HG02852 (cell line): ENCODE measurements at regions not wholly inside any gene's neighbourhood (a gene's known extent, or its start where the extent isn't known, plus 50 kb on each side); places are given as distances from the start of the nearest gene placed in this dataset.
A peak's percentile ranks its signal among the peaks of the same experiment; 100 is the strongest.

Source experiments
- ATAC-seq: cut with Tn5 transposase; IDR thresholded peaks from one replicate; pipeline ENCODE4 v1.9.1; 2021; ENCODE audit warnings: mild to moderate bottlenecking, moderate library complexity; ENCODE audit not compliant: unreplicated experiment

DNA sequence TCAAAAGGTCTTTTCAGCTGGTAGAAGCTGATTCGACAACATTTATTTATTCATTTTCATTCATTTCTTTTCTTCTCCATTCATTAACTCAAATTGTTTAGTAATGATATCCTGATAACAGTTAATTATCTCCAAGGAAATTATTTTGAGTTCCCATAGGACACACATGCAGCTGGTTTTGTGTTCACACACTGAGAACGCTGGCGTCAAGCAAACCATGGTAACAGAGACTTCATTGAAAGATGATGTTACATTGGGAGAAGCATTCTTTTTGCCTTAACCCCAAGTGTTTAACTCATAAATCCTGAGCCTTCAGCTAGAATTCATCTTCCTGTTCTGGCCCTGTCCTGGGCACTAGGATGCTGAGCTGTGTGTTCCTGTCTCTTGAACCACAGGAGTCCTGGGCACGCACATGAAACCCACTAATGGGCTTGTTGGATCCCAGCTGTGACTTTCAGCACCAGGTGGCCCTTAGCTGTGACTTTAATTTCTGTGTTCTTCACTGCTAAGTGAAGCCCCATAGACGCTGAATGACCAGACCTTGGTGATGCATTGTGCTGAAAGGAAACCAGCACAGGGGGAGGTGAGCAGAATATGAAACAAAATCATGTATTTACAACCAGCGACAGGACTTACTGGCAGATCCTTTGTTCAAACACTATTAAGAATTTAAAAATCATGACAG lies 121.5 kb upstream of the PRSS58 start:
- ATAC-seq, result no peak

DNA sequence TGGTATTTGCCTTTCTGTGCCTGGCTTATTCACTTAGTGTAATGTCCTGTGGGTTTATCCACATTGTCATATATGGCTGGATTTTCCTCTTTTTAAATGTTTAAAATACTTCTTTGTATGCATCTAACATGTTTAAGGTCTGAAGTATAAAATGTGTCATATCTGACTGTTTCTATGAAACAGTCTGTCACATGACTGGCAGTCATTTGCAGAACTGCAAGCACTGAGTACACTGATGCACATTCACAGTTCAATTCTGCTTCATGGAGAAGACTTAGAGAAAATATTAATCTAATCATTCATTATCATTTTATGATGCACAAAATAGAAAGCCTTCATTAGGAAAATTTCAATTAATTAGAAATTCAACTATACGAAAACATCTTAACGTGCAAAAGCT lies 119.7 kb upstream of the PRSS58 start:
- no peak for ATAC-seq

DNA sequence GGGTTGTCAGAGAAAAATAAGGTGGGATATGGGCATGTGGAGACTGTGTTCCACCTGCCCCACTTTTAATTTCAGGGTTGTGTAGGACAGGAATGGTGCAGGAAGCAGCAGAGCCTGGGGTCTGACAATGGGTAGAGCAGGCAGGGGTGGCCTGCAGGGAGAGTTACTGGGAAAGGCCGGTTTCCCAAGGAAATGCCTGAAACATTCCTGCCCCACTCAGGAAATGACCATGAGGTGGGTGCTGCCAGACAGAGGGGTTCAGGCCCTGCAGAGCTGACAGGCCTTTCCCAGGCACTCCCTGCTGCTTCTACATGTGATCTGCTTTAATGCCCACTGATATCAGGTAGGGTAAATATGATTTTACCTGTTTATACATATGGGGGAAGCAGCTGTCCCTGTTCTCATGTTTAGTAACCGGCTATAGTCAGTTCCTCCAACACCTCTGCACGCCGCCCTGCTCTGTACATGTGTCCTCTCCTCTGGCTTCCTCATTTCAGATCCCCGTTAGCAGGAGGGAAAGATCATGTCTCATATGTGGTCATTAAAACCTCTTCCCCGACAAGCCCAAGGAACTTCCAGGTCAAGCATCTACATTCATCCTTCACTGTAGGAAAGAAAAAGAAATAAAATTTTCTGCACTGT lies 118.6 kb upstream of the PRSS58 start:
- no peak for ATAC-seq

DNA sequence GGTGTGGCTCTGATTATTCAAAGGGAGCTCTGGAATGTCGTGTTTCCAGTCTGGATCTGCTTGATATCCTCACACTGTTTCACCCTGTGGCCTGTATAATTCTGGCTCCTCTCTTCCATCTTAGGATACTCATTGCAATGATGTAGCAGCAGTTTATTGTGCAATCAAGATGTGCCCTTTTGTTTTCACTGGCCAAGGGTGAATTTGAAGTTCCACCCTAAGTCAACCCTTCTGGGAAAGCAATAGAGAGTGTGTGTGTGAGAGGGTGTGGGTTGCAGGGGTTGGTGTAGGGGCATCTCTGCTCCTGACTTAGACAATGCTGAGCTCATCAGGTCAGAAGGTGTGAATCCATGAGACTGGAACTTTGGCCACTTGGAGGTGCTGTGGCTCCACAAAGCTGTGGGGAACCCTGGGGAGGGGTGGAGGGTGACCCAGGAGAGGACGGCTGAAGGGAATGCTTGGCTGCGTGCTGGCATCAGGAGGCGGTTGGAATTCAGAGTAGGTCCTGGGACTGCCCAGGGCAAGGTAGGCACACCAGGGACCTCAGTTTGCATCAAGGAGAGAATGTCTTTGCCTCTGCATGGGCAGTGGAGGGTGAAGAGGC lies 118.0 kb upstream of the PRSS58 start:
- ATAC-seq, result no peak

DNA sequence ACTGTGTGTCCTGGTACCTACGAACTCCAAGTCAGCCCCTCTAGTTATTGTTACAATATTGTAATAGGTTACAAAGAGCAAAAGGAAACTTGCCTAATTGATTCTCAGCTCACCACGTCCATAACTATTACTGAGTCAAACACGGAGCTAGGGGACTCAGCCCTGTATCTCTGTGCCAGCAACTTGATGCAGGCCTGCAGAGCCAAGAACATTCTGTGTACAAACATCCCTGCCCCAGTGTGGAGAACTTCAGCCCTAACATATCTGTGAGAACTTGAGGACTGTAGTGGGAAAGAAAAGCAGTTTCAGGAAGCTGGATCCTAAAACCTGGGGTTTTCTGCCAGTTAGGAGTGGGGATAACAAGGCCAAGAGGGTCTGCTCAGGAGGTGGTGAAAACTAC lies 114.9 kb upstream of the PRSS58 start:
- ATAC-seq, result no peak

DNA sequence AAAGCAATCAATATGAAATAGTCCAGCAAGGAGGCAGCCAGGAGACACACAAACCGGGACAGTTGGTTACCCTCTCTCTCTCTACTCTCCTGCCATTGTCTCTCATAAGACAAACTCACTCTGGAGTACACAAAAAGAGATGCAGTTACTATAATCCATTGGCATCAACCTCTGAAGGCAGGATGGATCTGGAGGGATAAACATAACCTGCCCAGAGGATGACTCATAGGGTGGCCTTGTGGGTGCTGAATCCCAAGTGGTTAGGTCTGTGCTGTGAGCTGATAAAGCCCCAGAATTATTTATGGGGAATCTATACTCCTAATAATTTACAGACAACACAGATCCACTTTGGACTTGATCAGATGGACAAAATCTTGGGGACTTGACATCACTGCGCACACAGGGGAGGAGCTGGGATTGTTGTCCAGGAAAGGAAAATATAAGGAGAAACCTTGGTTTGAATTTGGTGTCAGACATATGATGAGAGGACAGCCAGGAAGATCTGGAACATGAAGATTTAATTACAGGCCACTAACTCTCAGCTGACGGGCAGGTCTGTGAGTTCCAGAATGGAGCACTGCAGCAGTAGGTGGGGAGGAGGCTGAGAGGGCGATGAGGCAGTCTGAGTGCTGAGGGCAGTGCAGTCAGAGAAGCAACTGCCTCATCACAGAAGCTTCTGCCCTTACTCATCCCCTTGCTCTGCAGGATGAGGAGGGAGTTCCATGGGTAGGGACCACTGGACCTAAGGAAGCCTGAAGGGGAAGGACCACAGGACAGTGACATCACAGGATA lies 113.9 kb upstream of the PRSS58 start:
- no peak for ATAC-seq

DNA sequence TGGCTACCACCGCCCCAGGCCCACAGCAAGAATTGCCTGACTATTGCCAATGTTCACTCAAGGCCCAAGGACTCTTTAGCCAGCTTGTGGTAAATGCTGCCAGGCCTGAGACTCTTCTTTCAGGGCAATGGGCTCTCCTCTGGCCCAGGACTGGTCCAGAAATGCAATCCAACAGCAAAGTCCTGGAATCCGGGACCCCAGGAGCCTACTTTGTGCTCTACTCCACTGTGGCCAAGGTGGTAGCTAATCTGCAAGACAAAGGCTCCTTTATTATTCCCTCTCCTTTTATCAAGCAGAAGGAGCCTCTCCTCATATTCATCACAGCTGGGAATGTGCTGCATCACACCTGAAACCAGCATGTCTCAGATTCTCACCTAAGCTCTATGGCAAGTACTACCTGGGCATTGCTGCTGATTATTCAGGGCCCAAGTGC lies 107.6 kb upstream of the PRSS58 start:
- ATAC-seq, result no peak

DNA sequence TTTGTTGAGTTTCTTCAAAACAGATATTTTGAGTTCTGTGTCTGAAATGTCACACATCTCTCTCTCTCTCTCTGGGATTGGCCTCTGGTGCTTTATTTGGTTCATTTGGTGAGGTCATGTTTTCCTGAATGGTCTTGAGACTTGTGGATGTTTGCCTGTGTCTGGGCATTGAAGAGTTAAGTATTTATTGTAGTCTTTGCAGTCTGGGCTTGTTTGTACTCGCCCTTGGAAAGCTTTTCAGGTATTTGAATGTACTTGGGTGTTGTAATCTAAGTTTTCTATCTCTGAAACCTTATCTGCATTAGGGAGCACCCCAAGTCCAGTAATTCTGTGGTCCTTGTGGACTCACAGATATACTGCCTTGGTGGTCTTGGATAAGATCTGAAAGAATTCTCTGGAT lies 106.7 kb upstream of the PRSS58 start:
- ATAC-seq, result no peak

DNA sequence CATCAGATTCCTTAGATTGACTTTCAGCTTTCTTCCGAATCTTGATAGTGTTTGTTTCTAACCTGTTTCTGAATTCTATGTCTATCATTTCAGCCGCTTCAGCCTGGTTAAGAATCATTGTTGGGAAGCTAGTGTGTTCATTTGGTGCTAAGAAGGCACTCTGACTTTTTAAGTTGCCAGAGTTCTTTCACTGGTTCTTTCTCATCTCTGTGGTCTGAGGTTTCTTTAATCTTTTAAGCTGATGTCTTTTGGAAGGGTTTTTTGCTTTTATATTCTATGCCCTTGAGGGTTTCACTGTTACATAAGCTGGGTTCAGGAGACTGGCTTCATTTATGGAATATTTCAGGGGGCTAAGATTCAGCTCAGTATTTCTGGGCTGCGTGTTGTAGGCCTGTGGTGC lies 104.5 kb upstream of the PRSS58 start:
- ATAC-seq, result no peak

DNA sequence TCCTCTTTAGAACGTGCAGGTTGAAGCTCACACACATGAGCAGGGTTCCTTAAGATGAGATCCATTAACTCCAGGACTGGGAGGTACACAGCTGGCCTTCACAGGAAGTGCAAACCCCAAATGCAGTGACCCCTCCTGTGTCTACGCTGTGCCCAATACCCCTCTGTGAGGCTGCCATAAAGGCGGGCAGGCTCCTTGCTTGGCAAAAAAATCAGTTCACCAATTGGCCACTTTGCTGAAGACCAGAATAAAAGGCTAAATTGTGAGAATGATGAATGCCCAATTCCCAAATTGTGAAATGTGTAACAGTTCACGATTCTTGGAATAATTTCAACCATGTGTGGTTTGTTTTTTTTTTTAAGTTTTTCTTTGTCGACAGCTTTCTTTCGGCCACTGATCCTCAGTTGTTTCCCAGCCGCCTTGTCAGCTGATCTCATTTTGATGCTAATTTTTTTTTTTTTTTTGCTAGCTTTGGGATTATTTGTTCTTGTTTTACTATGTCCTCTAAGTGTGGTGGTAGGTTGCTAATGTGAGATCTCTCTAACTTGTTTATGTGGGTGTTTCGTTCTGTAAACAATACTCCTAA lies 101.9 kb upstream of the PRSS58 start:
- ATAC-seq, result no peak

DNA sequence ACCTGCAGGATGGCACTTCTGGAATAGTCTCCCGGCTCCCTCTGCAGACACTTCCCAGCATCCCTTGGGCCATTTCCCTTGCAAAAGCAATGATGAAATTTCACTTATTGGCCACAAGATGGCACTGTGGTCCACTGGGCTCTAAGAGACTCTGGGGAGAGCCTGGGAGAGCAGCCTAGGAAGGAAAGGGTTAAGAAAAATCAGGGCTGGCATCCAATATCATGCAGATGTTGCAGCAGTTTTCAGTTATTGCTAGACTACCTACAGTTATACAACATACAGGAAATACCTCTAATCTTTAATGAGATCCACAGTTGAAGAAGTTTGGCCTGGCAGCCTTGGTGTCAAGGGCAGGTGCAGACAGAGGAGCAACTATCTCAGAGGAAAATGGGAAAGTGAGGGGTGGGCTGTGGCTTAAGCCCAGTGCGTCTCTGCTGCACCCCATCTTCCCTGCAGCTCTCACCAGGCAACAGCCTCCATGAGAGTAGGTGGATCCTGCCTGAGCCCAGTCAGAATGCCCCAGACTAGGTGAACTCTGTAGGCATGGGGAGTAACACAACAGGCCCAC lies 100.2 kb upstream of the PRSS58 start:
- ATAC-seq, result peak; percentile 94

DNA sequence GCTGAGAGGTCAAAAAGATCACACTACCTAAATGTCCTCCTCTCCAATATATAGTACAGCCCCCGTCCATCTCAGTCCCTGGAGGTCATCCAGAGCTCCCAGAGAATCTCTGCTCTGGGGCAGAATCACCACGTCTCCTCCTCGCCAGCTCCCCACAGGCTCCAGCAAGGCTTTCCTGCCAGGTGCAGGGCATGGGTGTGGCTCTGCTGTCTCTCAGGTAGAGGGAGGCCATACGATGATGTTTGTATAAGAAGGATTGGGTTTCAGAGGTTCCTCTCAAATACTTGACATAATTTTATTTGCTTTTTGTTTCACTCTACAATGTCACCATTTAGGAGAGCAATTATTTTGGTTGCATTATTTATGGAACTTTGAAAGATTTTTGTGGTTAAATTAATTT lies 98.3 kb upstream of the PRSS58 start:
- ATAC-seq, result no peak

DNA sequence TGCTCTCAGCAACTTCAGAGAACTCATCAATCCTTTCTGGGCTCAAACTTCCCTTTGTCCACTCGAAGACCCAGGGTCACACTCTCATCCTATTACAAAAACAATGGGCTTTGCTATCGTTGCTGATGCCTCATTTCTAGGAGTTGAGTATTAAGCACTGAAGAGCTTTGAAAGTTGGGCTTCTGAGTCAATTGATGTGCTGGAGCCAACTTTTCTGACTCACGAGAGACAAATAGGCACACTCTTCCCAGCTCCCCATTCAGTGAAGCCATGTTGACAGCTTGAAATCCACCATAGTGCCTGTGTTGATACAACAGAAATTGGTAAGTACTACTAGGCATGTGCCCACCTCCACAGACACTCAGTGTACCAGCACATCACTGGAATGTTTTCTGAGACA lies 97.5 kb upstream of the PRSS58 start:
- ATAC-seq, result no peak

DNA sequence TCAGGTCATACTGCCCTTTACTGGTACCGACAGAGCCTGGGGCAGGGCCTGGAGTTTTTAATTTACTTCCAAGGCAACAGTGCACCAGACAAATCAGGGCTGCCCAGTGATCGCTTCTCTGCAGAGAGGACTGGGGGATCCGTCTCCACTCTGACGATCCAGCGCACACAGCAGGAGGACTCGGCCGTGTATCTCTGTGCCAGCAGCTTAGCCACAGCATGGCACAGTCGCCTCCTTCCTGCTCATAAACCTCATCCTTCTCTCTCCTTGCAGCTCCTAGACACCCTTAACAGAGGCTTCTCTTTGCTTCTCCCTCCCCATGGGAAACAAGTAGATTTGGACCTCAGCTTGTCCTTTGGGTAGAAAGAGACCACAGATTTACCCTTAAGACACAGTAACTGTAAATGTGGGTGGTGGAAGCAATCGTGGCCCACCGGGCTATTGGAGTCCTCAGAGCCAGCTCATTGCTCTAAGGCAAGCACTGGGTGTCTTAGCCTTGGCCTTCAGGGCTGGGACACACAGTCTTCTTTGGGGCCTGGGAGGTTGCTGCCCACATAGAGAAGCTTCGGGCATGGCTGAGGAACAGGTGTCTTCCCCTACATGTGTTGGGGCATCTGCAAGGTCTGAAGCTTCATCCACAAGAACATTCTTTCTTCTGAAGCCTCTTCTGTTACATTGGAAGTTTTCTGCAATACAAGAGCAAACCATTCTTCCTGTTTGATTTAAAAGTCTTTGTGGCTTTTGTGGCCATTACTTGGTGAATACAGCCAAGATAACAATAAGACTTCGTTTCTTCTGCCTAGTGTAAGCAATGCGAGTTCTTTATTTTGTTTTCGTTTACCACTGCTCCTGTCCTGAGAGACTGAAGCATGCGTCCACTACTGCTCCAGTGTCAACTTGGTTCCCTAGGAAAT lies 95.5 kb upstream of the PRSS58 start:
- ATAC-seq, result no peak

DNA sequence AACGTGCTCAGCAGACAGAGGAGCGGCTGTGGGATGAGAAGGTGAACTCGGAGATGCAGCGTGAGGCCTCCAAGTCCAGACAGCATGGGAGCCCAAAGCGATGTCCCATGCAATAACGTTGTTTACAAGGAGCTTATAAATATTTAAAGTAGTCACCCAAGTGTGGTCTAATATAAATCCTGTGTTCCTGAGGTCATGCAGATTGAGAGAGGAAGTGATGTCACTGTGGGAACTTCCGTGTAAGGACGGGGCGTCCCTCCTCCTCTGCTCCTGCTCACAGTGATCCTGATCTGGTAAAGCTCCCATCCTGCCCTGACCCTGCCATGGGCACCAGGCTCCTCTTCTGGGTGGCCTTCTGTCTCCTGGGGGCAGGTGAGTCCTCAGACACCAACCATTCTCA lies 94.7 kb upstream of the PRSS58 start:
- ATAC-seq, result no peak

DNA sequence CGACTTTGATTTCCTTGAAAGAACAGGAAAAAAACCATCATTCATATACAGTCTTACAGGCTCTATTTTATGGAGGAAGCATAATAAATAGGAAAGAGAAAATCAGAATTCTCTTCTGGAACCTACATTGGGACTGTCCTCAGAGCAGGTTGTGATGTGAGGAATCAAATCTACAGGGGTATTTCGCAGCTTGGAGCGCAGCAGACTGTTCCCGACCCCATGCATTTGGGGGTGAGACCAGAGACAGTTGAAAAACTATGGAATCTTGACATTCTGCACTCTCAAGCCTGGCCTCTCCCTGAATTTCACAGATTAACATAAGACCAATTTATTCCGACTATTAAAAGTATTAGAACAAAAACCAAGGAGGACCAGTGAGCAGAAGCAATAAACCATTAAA lies 93.3 kb upstream of the PRSS58 start:
- ATAC-seq, result no peak

DNA sequence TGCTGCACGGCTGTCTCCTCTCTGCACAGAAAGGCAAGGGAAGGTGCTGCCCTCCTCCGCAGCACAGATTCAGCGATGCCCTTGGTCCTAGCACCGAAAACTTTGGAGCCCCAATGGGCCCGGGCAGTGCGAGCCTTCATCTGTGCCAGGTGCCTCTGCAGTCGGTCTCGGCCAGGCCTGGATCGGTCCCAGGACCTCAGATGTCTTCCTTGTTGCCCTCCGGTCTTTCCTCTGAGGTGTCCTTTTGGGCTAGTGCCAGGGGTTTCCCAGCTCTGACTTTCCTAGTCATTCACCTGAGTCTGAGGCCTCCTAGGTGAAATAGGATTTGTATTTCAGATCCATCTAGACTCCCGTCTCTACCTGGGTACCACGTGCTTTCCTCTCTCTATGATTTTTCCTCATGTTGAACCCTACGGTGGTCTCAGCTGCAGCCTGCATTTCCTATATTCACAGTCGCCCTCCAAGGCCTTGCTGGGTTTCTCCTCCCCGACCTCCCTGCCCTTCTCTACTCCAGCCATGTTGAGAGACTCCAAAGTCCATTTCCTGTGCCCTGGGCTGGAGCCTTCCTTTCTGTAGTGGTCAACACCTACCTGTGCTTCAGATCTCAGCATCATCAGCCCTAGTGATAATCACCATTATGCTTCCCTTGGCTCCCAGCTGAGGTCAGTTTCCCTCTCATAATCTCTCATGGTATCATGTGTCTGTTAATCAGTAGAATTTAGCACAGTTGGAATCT lies 92.0 kb upstream of the PRSS58 start:
- no peak for ATAC-seq

DNA sequence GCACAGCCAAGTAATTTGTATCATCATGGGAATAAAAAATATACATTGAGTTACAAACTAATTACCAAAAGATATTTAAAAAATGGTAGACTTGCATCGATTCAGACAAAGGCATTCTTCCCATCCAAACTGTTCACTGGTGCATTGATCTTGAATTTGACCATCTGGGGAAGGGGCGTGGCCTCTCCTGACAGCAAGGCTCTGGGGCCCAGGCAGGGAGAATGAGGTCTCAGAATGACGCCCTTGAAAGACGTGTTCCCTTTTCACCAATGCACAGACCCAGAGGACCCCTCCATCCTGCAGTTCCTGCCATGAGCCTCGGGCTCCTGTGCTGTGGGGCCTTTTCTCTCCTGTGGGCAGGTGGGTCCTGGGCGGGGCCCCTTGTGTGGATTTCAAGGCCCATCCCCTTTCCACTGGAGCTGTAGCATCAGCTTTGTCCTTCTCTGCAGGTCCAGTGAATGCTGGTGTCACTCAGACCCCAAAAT lies 91.1 kb upstream of the PRSS58 start:
- no peak for ATAC-seq

DNA sequence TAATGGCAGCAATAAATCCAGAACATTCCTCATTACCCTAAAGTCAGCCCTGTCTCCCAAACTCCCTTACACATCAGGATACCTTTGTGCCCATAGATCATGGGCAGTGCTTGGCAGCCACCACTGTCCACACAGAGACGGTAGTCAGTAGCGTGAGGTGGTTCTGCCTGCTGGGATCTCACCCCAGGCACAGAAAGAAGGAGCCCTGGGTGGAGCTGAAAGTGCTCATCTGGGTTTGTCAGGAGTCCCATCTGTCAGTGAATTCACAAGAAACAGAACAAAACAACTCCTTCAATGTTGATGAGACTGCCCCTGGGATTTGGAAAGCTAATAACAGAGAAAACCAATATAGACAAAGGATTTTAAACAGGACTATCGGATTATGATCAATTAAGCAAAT lies 90.2 kb upstream of the PRSS58 start:
- ATAC-seq, result no peak
